ENCODE measurements at regions not wholly inside any gene's neighbourhood (a gene's known extent, or its start where the extent isn't known, plus 50 kb on each side); places are given as distances from the start of the nearest gene placed in this dataset.

- TF ChIP-seq CTCF (IDR thresholded peaks at IDR 0.05) = no peak
- no peak for TF ChIP-seq POLR2A (IDR thresholded peaks at IDR 0.05)
Measured at GRCh38 chr15:46751303-46751702, 966.0 kb upstream of the SEMA6D start.

All from thyroid gland (tissue), 4 donors.